ENCODE measurements at regions not wholly inside any gene's neighbourhood (a gene's known extent, or its start where the extent isn't known, plus 50 kb on each side); places are given as distances from the start of the nearest gene placed in this dataset.

DNA sequence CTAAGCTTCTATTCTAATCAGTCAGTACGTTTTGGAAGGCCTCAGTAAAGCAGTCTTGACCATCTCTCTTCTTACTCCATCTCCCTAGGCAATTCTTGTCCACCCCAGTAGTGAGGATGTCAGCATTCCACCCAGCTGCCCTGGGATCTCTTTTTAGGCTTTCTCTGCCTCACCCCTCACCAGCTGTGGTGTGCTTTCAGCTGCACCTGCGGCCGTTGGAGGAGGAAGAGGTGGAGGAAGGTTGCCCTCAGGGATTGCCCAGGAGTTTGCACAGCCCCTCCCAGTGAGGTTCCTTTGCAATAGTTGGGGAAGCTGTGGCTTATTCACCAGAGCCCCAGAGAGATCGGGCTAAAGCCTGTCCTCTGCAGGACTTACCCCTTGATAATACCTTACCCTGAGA lies 615.8 kb downstream of the BNC2 start:
- no peak overlapping the region for H2AK5ac ChIP-seq (ENCODE audit: insufficient read length, low read length)
- no peaks in the 10 kb centered on the region for H3K23me2 ChIP-seq (ENCODE audit: insufficient read length, low read depth, low read length, poor library complexity, severe bottlenecking)
- Mint-ChIP-seq H3K4me3 (no peak overlapping the region), H3K36me3 (ENCODE audit: insufficient read depth in 1 of 3, low read depth in 3 of 3) (no peaks in the 10 kb centered on the region), H3K9me3 (no peaks in the 10 kb centered on the region; a peak in 1 of 5 replicates), H3K4me1 (peaks cover 28 to 34% of the 10 kb centered on the region in 2 experiments), H3K27ac (no peak overlapping the region), H3K27me3 (ENCODE audit: low read depth) (no peaks in the 10 kb centered on the region)
- TF ChIP-seq CTCF (conservative IDR thresholded peaks at IDR 0.05): no peak
- H3K4ac ChIP-seq (ENCODE audit: low read depth, low read length): no peak overlapping the region
- no peaks in the 10 kb centered on the region for H3K9me3 ChIP-seq (ENCODE audit: control insufficient read depth, low read depth, low read length)
- no peak for DNase-seq
- no peak overlapping the region for H2BK12ac ChIP-seq (ENCODE audit: insufficient read length, low read depth, low read length)
- H3K23ac ChIP-seq (ENCODE audit: insufficient read length, low read depth, low read length): no peak overlapping the region
- H3K56ac ChIP-seq (ENCODE audit: insufficient read length, low read depth, low read length): no peak overlapping the region
- no peak overlapping the region for H4K91ac ChIP-seq (ENCODE audit: insufficient read length, low read depth, low read length)
- H2AFZ ChIP-seq (ENCODE audit: low read length): no peak overlapping the region
- no CpG with 5 or more reads among the region's 4 CpGs for WGBS (ENCODE audit: extremely low coverage, insufficient read length, low lambda C conversion rate)
- H3K27me3 ChIP-seq (ENCODE audit: insufficient read depth, low read length): no peaks in the 10 kb centered on the region
- 0 out of 2 replicates have a peak, but pooled peaks cover 2% of the 10 kb centered on the region for H3K4me1 ChIP-seq (ENCODE audit: insufficient read depth, low read length)
- no peak overlapping the region for H3K9ac ChIP-seq (ENCODE audit: extremely low read depth, insufficient read length, low read length)
- H2BK120ac ChIP-seq (ENCODE audit: low read depth, low read length, poor library complexity, severe bottlenecking): no peak overlapping the region
- no peak overlapping the region for H3T11ph ChIP-seq (ENCODE audit: low read length)
- no peak overlapping the region for H2BK20ac ChIP-seq (ENCODE audit: low read depth, low read length, poor library complexity, severe bottlenecking)
- no peak overlapping the region for H2BK5ac ChIP-seq (ENCODE audit: insufficient read length, low read length)
- no peak overlapping the region for H3K27ac ChIP-seq (ENCODE audit: insufficient read length, low read depth, low read length)
- no peak overlapping the region for H2BK15ac ChIP-seq (ENCODE audit: low read depth, low read length)
- no peak overlapping the region for H4K5ac ChIP-seq (ENCODE audit: insufficient read length, low read depth, low read length)
- H3K79me1 ChIP-seq (ENCODE audit: insufficient read depth, low read depth, low read length, poor library complexity, severe bottlenecking): no peaks in the 10 kb centered on the region
- H3K4me2 ChIP-seq (ENCODE audit: insufficient read depth, insufficient read length, low read length): no peak overlapping the region
- H3K14ac ChIP-seq (ENCODE audit: insufficient read depth, low read length): no peak overlapping the region
- no peaks in the 10 kb centered on the region for H4K20me1 ChIP-seq (ENCODE audit: control insufficient read depth, insufficient read depth, insufficient read length)
- H4K8ac ChIP-seq (replicated peaks; ENCODE audit: insufficient read length, low read depth, low read length): no peak overlapping the region
- no peak overlapping the region for H3K18ac ChIP-seq (ENCODE audit: insufficient read length, low read depth, low read length)
- no peaks in the 10 kb centered on the region for H3K79me2 ChIP-seq (ENCODE audit: insufficient read depth, low read length)
